SIG-M5 treated with dmso at 0.1 percent for 504 hours (cell line): ENCODE measurements at regions not wholly inside any gene's neighbourhood (a gene's known extent, or its start where the extent isn't known, plus 50 kb on each side); places are given as distances from the start of the nearest gene placed in this dataset.

Source experiments
- DNase-seq: peaks from one replicate; lab custom pipeline; 2025; ENCODE audit not compliant: unreplicated experiment; lab: John Stamatoyannopoulos, UW

DNA sequence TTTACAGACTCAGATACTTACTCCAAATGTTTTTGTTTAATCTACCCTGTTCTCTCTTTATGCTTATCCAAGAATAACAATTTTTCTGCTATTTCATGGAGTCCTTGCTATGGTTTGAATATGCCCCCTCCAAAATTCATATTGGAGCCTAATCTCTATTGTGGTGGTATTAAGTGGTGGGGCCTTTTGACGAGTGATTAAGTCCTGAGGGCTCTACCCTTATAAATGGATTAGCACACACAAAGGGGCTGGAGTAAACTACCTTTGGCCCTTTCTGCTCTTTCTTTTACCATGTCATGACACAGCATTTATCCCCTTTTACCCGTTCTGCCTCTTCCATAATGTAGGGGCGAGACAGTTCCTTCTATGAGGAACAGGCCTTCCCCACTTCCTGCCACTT, 285.5 kb downstream of the GASK1B start:
- no peak for DNase-seq

DNA sequence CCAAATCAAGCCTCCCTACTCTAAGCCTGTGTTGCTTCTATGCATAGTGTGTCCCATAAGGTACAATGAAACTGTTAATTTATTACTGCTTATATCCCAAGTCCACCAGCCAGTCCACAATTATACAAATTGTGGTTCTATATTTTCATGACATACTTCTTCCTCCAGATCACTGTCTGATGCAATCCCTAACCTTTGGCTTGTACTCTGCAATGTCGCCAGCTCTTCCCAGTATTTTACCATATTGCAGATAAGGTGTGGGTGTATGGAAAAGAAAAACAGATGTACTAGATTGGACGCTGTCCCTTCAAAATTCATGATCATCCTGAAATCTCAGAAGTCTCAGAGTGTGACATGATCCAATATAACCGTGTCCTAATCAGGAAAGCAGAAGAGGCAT, 286.2 kb downstream of the GASK1B start:
- no peak for DNase-seq

DNA sequence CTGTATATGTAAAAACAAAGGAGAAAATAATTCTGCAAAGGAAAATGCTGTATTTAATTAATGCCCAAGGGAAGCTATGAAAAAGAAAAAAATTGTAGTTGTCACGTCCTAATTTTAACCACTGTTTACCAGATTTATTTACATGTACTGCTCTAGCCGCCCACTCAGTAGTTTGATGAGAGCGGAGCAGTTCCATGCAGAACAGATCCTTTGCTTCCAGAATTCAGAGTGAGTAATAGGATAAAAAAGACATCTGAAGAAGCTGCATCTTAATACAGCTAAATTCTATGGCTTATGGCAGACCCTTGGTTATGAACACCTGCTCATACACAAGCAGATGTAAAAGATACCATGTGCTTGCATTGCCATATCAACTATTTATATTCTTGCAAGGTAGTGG, 287.0 kb downstream of the GASK1B start:
- DNase-seq: no peak

DNA sequence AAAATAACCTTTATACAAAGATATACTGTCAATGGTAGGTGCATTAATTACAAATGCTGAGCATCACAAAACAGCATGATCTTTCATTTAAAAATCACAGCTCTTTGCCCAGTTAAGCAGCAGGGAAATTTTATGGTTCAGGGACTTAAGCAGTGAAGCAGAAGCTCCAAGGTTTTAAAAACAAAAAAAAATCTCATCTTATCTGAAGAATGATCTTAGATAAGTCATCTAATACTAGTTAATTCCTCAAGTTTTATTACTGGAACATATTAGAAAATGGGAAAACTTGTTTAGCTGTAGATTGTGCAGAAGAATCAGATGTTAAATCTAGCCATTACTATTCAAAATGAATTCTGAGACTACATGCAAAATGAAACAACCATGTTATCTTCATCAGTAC, 289.9 kb downstream of the GASK1B start:
- DNase-seq: no peak

DNA sequence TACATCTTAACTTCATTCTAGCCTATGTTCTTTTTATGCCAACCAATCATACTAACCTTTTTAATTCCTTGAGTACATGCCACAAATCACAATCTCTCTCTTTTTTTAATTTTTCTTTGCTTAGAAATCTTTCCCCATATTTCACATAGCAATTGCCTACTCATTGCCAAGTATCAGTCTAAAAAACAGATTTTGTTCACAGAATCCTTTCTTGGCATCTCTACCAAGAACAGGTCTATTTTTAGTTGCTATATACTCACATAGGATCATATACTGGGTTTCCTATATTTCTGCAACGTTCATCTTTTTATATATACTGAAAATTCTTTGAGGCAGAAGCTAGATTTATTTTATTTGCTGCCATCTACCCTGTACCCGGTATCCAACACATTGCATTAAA, 292.1 kb downstream of the GASK1B start:
- no peak for DNase-seq

DNA sequence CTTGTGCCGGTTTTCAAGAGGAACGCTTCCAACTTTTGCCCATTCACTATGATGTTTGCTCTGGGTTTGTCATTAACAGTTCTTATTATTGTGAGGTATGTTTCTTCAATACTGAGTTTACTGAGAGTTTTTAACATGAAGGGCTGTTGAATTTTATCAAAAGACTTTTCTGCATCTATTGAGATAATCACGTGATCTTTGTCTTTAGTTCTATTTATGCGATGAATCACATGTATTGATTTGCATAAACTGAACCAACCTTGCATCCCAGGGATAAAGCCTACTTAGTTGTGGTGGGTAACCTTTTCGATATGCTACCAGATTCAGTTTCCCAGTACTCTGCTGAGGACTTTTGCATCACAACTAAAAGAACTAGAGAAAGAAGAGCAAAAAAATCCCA, 318.0 kb downstream of the GASK1B start:
- no peak for DNase-seq

DNA sequence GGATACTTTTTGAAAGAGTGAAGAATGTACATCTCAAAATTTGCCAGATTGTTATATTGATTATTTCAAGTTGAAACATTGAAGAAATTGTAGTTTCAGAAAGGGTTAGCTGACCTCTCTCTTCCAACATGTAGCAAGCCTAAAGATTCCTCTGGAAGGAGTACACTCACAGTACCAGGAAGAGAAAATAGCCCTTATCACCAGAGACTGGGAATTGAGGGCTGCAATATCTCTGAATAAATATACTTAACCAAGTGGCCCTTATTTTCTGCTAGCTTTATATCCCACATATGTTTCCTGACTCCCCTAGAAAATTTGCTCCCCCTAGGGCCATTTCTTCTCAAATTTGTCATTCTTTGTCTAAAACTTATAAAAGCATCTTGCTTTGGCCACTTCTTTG, 332.2 kb downstream of the GASK1B start:
- no peak for DNase-seq

DNA sequence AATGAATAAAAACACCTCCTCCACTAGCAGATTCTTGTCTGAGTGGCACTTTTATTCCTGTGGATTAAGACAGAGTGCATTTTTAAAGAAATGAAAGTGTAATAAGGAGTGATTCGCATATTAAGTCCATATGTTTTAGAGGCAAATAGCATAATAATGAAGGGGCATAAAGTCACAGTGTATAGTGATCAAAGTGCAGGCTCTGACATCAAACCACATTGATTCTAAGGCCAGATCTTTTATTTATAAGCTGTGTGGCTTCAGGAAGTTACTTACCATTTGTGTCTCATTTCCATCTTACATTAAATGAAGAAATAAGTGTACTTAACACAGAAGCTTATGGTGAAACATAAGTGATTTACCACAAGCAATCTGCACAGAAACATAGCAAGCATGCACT, 332.8 kb downstream of the GASK1B start:
- DNase-seq: no peak

DNA sequence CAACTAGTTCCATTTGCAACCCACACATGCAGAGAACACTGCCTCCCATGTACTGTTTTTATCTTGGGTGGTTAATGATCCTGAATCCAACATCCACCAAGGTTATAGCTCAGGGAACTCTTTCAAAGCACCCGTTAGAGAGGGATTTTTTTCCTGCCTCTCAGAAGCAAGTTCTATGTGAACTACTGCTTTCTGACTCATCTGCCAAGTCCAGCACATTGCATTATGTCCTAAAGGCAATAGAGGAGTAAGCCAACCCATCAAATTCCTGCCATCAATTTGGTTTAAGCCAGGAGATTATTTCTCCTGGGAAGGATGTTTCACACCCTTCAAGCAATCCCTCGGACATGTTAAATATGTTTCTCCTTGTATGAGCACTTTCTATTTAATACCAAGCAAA, 334.5 kb downstream of the GASK1B start:
- DNase-seq: no peak

DNA sequence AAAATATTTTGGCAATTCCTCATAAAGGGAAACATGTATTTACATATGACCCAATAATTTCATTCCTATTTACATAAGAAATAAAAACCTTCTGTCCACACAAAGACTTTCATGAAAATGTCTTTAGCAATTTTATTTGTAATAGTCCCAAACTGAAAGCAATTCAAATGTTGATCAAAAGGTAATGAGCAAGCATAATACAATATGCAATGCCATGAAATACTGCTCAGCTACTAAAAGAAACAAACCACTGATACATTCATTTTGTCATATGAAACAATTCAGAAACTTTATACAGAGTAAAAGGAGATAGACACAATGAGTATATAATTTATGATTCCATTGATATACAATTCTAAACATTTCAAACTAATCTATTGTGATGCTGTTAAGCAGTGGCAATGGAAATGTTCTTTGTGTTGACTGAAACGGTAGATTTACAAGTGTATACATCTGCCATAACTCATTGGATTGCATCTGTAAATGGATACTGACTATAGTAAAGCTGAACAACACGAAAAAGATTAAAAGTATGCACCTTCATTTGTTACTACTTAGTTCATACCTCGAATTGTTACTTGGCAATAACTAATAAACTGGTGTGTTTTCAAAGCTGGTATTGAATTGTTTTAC, 335.6 kb downstream of the GASK1B start:
- DNase-seq: no peak

DNA sequence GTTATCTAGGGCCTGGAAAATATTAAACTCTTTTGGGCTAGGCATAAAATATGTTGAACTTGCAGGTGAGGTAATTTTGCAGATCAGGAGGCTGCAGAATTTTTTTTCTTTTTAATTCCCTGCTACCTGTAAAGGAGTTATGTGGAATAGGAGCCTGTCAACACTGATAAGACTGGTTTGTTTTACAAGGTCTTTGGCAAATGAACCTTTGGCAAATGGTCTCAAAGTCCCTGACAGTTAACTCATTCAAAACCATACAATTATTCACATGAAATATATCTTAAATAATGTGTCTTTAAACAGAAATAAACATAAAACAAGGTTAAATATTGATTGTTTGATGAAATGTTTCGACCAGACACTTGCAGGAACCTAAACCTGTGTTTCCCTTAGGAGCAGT, 340.2 kb downstream of the GASK1B start:
- DNase-seq: no peak

DNA sequence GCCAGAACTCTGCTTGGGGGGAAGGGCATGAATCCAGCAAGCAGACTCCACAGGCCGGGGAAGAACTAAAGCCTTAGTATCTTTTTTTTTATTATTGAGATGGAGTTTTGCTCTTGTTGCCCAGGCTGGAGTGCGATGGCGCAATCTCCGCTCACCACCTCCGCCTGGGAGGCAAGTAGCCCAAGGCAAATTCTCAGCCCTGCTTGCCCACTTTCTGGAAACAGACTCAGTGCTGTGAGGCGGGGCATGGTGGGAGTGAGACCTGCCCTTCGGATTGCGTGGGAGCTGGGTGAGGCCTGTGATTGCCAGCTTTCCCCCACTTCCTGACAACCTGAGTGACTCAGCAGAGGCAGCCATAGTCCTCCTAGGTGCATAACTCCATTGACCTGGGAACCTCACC, 348.8 kb downstream of the GASK1B start:
- no peak for DNase-seq

DNA sequence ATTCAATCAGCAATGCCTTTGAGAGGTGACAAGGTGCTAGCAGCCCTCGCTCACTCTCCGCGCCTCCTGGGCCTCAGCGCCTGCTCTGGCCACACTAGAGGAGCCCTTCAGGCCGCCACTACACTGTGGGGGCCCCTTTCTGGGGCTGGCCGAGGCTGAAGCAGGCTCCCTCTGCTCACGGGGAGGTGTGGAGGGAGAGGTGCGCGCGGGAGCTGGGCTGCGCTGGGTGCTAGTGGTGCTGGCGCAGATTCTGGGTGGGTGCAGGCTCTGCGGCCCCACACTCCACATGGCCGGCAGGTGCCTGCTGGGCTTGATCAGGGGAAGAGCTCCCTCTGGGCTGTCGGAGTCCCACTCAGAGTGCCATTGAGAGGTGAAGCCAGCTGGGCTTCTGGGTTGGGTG, 351.0 kb downstream of the GASK1B start:
- DNase-seq: no peak

DNA sequence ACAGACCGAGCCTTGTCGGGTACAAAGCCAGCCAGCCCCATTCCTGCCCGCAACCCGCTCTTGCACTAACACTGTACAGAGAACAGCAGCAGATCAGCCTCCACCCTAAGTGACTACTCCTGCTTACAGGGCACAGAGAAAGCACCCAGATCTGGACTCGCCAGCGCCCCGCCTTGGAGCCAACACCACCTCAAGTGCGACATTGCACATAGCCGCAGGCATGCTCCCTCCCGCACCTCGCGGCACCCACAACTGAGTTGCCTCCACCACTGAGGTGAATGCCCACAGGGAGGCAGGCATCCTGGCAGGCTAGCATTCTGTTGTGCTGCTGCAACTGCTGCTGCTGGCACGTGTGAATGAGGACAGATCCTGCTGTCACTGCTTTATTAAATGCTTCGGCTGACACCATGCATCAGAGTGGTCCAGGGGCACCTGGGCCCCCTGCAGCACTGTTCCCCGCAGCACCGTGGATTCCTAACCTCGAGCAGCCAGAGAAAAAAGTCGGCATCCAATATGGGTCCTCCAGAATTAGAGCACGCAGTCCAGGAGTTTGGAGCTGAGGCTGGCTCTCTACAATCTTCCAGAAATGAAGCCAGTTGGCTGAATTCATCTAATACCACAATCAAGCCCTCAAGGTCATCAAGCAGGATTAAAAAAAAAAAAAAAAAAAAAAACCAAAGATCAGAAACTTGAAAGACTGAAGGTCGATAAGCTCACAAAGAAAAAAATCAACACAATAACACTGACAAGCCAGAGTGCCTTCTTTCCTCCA, 352.9 kb downstream of the GASK1B start:
- no peak for DNase-seq

DNA sequence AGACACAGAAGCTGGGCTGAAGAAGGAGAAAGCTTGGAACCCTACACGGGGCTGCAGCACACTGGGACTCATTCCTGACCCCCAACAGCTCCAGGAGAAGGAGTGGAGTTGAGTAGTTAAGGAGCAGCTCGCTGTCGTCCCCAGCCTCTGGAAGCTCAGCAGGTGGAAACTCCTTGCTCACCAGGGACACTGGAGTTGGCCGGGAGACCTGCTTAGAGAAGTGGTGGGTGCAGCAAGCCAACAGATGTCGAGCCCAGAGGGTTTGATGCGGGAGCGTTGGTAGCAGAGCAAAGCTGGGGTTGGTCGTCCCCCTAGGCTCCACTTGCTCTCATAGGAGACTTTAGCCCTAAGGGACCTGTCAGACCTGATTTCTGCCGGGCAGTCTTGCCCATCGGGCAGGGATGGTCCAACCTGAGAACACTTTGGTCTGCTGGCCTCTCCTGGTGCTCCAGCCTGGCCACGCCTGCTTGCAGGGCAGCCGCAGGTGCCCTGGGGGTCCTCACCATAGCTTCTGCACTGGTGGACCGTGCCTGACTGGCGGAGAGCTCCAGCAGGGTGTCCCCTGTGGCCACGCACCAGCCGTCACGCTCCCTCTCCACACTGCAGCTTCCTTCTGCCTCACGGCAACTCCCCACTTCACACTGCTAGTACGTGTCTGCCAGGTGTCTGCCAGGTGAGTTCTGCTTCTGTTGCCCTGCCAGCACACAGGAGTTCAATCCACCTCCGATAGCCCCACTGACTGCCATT, 353.7 kb downstream of the GASK1B start:
- DNase-seq: no peak

DNA sequence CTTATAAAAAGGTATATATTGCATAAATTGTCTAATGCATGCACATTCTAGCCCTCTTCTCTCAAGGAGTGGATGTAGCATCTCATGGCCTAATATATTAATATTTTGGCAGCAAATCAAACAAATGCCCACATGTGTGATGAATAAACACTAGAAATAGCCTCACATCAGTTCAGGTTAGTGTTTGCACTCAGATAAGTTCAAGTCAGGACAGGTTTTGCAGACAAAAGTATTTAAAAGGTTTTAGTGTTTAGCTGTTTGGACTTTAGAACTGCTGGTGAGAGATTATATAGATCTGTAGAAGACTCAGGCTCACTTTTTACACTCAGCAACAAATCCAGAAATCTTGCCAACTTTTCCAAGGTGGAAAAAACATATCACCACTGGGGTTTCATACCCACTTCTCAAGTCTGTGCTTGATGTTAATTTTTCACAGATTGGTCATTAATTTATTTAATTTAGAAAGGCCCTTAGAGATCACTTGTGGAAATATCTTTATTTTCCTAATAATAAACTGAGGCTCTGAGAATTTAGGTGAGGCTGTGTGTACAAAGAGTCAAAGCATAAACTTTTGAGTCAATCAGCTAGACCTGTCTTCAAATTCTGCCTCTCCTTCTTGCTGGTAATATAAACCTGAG, 362.6 kb downstream of the GASK1B start:
- no peak for DNase-seq

DNA sequence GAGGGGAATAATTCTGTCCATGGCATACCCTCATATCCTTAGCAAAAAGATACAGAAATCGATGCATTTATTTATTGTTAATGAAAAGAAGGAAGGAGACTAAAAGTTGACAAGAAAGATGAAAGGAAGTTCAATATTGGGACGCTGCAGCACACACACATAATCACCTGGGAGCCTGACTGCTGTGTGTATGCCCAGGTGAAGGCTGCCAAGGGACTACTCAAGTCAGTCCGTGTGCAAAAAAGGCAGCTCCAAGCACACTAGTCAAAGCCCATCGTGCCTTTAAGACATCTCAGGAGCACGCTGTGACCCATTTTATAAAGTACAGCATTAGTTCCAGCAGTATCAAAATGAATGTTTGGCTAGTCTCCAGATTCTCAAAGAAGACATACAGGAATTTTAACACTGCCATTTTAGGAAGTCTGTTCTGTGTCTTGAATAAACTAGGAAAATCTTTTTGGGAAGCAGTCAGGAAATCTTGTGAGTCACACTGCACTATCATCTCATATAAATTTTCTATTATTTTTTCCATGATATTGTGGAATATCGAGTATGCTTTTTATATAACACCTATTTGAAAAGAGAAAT, 363.9 kb downstream of the GASK1B start:
- no peak for DNase-seq

DNA sequence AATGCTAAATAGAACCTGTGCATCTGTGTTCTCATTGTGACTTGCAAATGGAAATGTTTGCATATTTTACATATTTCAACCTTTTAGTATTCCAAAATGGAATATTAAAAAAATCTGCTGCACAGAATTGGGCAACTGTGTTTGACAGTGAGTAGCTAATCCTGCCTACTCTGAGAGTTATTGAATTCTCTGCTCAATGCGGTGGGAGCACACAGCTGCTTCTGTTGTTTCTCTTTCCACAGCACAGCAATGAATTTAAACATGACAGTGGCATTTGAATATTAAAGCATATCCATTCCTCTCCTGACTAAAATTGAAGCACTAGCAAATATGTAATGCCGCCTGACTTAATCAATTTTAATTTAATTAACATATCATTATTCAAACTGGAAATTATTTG, 366.6 kb downstream of the GASK1B start:
- DNase-seq: no peak

DNA sequence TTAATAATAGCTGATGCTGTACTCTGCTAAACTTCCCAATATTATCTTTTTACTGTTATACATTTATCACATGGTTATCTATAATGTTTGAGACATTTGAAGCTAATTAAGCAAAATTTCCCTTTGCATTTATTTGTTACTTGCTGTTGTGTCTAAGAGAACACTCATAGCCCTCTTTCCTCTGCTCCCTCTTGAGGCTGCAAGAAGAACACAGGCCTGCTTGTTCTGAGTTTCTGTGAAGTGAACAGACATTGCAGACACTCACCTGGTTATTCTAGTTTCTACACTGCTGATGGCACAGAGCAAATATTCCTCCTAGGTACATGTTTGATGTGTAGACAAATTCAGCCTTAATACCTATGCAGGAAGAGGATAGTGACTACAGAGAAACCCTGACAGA, 367.8 kb downstream of the GASK1B start:
- DNase-seq: peak; percentile 10

DNA sequence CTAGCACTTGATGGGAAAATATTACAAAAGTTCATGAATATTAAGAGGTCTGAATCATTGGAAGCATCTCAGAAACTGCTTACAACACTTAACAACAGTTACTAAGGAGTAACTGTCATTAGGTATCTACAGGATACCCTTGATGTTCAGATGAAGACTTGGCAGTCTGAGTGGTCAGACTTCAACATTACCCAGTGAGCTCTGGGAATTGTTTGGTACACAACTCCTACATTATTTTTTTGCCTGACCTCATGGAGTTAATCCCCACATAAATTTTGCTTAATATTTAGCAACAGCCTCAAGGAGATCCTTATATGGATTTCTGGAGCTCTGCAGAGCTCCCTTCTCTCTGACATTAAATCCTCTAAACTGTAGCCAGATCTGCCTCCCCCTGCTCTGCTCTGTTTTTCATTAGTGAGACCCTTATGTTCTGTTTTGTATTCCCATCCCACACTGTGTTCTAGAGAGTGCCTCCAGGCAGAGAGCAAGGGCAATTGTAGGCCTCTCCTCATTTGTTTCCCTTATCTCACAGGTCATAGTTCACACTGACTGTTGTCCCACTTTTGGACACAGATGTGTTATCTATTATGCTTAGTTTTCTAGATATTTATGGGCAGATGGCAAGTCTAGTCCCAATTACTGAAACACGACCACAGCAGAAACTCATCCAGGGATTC, 368.8 kb downstream of the GASK1B start:
- no peak for DNase-seq

DNA sequence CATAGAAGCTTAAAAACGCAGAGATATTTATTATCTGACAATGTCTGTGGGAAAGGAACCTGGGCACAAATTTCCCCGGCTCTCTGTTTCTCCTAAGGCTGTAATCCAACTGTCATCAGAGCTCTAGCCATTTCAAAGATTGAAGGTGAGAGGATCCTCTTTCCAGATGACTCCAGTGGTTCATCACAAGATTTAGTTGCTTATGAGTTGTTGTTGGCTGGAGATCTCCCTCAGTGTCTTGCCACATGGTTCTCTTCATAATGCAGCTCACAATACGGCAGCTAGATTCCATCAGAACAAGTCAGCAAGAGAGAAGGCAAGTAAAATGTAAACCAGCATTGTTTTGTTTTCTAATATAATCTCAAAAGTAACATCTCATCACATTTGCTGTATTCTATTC, 369.4 kb downstream of the GASK1B start:
- DNase-seq: no peak
